Naive thymus-derived CD4-positive, alpha-beta T cell (primary cell): ENCODE measurements at regions not wholly inside any gene's neighbourhood (a gene's known extent, or its start where the extent isn't known, plus 50 kb on each side); places are given as distances from the start of the nearest gene placed in this dataset.

Experiments used
- ATAC-seq: fragments of 150-1000 bp; cut with Tn5 transposase; 2 replicates; pipeline ENCODE4 v1.10.0; 2021; ENCODE audit warnings: mild to moderate bottlenecking, moderate library complexity
- CTCF ChIA-PET: fragments of 350-600 bp; sonication (Branson Sonifier 250); formaldehyde crosslinking; loops from one replicate; lab custom pipeline; 2021; ENCODE audit warnings: antibody characterized with exemption; lab: Charles Lee
- POLR2A ChIA-PET: fragments of 350-600 bp; sonication (Branson Sonifier 250); formaldehyde crosslinking; loops from one replicate; lab custom pipeline; 2021; ENCODE audit warnings: antibody characterized with exemption, inconsistent platforms; lab: Charles Lee
- DNase-seq, 9 donors: peaks; one replicate each; pipeline versions ENCODE4 v3.0.0 to v3.0.0-alpha.2; 2020 to 2022; ENCODE audit warnings: mixed read lengths in 1 of 9
- H3K27ac ChIP-seq: one replicate; pipeline ENCODE4 v1.7.0; 2013; ENCODE audit warnings: mild to moderate bottlenecking, low read depth, low read length, moderate library complexity
- H3K27me3 ChIP-seq, 2 donors: one replicate each; pipeline ENCODE4 v1.7.0; 2013; ENCODE audit warnings: low read length in 2 of 2, mild to moderate bottlenecking in 2 of 2, moderate library complexity in 2 of 2; ENCODE audit not compliant: control insufficient read depth in 2 of 2, insufficient read depth in 2 of 2
- H3K36me3 ChIP-seq, 3 experiments: 1 replicate in 2 of 3; 2 replicates in 1 of 3; pipeline ENCODE4 v1.7.0; 2013; ENCODE audit warnings: low read length in 3 of 3, mild to moderate bottlenecking in 3 of 3, moderate library complexity in 1 of 3; ENCODE audit not compliant: insufficient read depth in 3 of 3, control insufficient read depth in 2 of 3
- H3K4me1 ChIP-seq, 2 donors: one replicate each; pipeline ENCODE4 v1.7.0; 2013; ENCODE audit warnings: low read length in 2 of 2, mild to moderate bottlenecking in 2 of 2, moderate library complexity in 1 of 2; ENCODE audit not compliant: control insufficient read depth in 2 of 2, insufficient read depth in 2 of 2
- H3K4me3 ChIP-seq: 2 replicates; pipeline ENCODE4 v1.7.0; 2013; ENCODE audit warnings: mild to moderate bottlenecking, low read length
- H3K9me3 ChIP-seq, 3 experiments: 1 replicate in 2 of 3; 2 replicates in 1 of 3; pipeline ENCODE4 v1.7.0; 2013; ENCODE audit warnings: low read length in 3 of 3; ENCODE audit not compliant: control insufficient read depth in 2 of 3
- H3K27ac Mint-ChIP-seq, 9 donors: one replicate each; pipeline ENCODE4 v1.8.0; 2020 to 2022; ENCODE audit warnings: mixed read lengths in 9 of 9, mild to moderate bottlenecking in 8 of 9, moderate library complexity in 5 of 9, inconsistent platforms in 2 of 9
- H3K27me3 Mint-ChIP-seq, 5 donors: one replicate each; pipeline ENCODE4 v1.8.0; 2021 to 2022; ENCODE audit warnings: mixed read lengths in 5 of 5, mild to moderate bottlenecking in 1 of 5
- H3K36me3 Mint-ChIP-seq, 5 donors: one replicate each; pipeline ENCODE4 v1.8.0; 2020 to 2022; ENCODE audit warnings: mixed read lengths in 5 of 5, mild to moderate bottlenecking in 3 of 5, inconsistent platforms in 1 of 5
- H3K4me1 Mint-ChIP-seq, 7 donors: one replicate each; pipeline ENCODE4 v1.8.0; 2020 to 2022; ENCODE audit warnings: mixed read lengths in 7 of 7, mild to moderate bottlenecking in 3 of 7, inconsistent platforms in 1 of 7
- H3K4me3 Mint-ChIP-seq, 10 donors: one replicate each; pipeline ENCODE4 v1.8.0; 2020 to 2022; ENCODE audit warnings: mild to moderate bottlenecking in 10 of 10, mixed read lengths in 10 of 10, moderate library complexity in 6 of 10, inconsistent platforms in 2 of 10
- H3K9me3 Mint-ChIP-seq, 11 donors: one replicate each; pipeline ENCODE4 v1.8.0; 2020 to 2022; ENCODE audit warnings: mixed read lengths in 11 of 11, mild to moderate bottlenecking in 4 of 11, inconsistent platforms in 1 of 11, moderate library complexity in 1 of 11
- intact Hi-C, 2 donors: fragments of 100-400 bp; cut with micrococcal nuclease; formaldehyde crosslinking; loops; one replicate each; pipeline ENCODE4 v1.15.1; 2023

GRCh38 chr3:30123755-30124154 is 482.6 kb upstream of the TGFBR2 start:
- H3K27ac Mint-ChIP-seq: no peak overlapping the region

DNA sequence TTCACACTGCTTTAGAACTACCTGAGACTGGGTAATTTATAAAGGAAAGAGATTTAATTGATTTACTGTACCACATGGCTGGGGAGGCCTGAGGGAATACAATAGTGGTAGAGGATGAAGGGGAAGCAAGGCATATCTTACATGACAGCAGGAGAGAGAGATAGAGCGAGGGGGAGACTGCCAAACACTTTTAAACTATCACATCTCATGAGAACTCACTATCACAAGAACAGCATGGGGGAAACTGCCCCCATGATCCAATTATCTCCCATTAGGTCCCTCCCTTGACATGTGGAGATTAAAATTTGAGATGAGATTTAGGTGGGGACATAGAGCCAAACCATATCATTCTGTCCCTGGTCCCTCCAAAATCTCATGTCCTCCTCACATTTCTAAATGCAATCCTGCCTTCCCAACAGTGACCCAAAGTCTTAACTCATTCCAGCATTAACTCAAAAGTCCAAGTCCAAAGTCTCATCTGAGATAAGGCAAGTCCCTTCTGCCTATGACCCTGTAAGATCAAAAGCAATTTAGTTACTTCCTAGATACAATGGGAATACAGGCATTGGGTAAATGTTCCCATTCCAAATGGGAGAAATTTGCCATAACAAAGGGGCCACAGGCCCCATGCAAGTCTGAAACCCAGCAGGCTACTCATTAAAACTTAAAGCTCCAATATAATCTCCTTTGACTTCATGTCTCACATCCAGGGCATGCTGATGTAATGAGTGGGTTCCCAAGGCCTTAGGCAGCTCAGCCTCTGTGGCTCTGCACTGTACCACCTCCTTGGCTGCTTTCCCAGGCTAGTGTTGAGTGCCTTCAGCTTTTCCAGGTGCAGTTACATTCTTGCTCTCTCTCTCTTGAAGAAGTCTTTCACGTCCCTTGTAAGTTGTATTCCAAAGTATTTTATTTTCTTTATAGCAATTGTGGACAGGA is 481.7 kb upstream of the TGFBR2 start:
- no peak for DNase-seq
- H3K4me3 Mint-ChIP-seq: no peak overlapping the region
- H3K27me3 Mint-ChIP-seq: peaks cover 0 to 2% (median 0%) of the 10 kb centered on the region in 5 donors
- H3K36me3 ChIP-seq: no peaks in the 10 kb centered on the region
- no peaks in the 10 kb centered on the region for H3K27me3 ChIP-seq
- no peaks in the 10 kb centered on the region for H3K9me3 ChIP-seq
- H3K4me3 ChIP-seq: no peak overlapping the region
- intact Hi-C loops: no loop called here
- no peaks in the 10 kb centered on the region for H3K4me1 ChIP-seq
- peaks cover 0 to 7% (median 0%) of the 10 kb centered on the region in 5 donors for H3K36me3 Mint-ChIP-seq
- no peak overlapping the region for H3K27ac Mint-ChIP-seq
- peaks cover 0 to 20% (median 6%) of the 10 kb centered on the region in 11 donors for H3K9me3 Mint-ChIP-seq
- ChIA-PET CTCF (no interaction called here), POLR2A (no interaction called here)
- H3K27ac ChIP-seq: no peak overlapping the region
- H3K4me1 Mint-ChIP-seq: no peaks in the 10 kb centered on the region
- no peak for ATAC-seq

More at GRCh38 chr3:30123755-30124154, 482.6 kb upstream of the TGFBR2 start:
- ChIA-PET CTCF (no interaction called here), POLR2A (no interaction called here)
- H3K36me3 ChIP-seq: no peaks in the 10 kb centered on the region
- DNase-seq: no peak
- Mint-ChIP-seq H3K9me3 (peaks cover 0 to 20% (median 6%) of the 10 kb centered on the region in 11 donors), H3K4me1 (no peaks in the 10 kb centered on the region), H3K27me3 (peaks cover 0 to 4% (median 0%) of the 10 kb centered on the region in 5 donors), H3K36me3 (peaks cover 0 to 7% (median 0%) of the 10 kb centered on the region in 5 donors), H3K4me3 (no peak overlapping the region)
- no peak overlapping the region for H3K4me3 ChIP-seq
- H3K27ac ChIP-seq: no peak overlapping the region
- intact Hi-C loops: no loop called here
- H3K27me3 ChIP-seq: no peaks in the 10 kb centered on the region
- ATAC-seq: no peak
- no peaks in the 10 kb centered on the region for H3K9me3 ChIP-seq
- H3K4me1 ChIP-seq: no peaks in the 10 kb centered on the region

- Histone ChIP-seq H3K4me1 (no peaks in the 10 kb centered on the region), H3K4me3 (no peak overlapping the region), H3K36me3 (no peaks in the 10 kb centered on the region), H3K9me3 (no peaks in the 10 kb centered on the region), H3K27ac (no peak overlapping the region), H3K27me3 (no peaks in the 10 kb centered on the region)
- ATAC-seq (no peak), DNase-seq (no peak)
- no peaks in the 10 kb centered on the region for H3K36me3 Mint-ChIP-seq
- H3K27me3 Mint-ChIP-seq: no peaks in the 10 kb centered on the region
- peaks cover 0 to 12% (median 6%) of the 10 kb centered on the region in 7 donors for H3K4me1 Mint-ChIP-seq
- peaks cover 0 to 20% (median 6%) of the 10 kb centered on the region in 11 donors for H3K9me3 Mint-ChIP-seq
- H3K27ac Mint-ChIP-seq: no peak overlapping the region
- no peak overlapping the region for H3K4me3 Mint-ChIP-seq
- POLR2A ChIA-PET: no interaction called here
- CTCF ChIA-PET: no interaction called here
- intact Hi-C loops: no loop called here
These were observed 476.6 kb upstream of the TGFBR2 start for GRCh38 chr3:30129765-30130164.

DNA sequence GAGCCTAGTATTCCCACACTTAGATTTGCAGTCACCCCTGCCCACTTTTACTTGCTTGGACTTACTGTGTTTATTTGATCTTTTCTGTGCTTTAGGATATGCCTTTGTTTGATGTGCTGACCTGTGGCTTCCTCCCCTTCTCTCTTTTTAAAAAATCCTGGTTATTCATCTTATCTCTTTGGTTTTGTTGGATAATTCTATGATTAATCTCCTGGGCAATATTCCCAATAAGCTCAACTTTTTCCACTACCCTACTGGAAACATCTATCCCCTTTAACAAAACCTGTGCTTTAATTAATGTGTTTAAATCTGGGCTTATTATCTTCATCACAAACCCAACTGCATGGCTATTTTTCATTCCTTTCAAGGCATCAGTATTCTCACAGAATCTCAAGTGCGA is 476.0 kb upstream of the TGFBR2 start:
- peaks cover 0 to 4% (median 0%) of the 10 kb centered on the region in 5 donors for H3K27me3 Mint-ChIP-seq
- no peak overlapping the region for H3K4me3 ChIP-seq
- H3K9me3 ChIP-seq: no peaks in the 10 kb centered on the region
- DNase-seq (no peak), ATAC-seq (no peak)
- intact Hi-C loops: no loop called here
- no peak overlapping the region for H3K4me3 Mint-ChIP-seq
- no peaks in the 10 kb centered on the region for H3K27me3 ChIP-seq
- ChIA-PET POLR2A (no interaction called here), CTCF (no interaction called here)
- H3K36me3 Mint-ChIP-seq: no peaks in the 10 kb centered on the region
- no peaks in the 10 kb centered on the region for H3K4me1 ChIP-seq
- peaks cover 0 to 20% (median 6%) of the 10 kb centered on the region in 11 donors for H3K9me3 Mint-ChIP-seq
- no peak overlapping the region for H3K27ac ChIP-seq
- H3K4me1 Mint-ChIP-seq: peaks cover 0 to 12% (median 6%) of the 10 kb centered on the region in 7 donors
- H3K36me3 ChIP-seq: no peaks in the 10 kb centered on the region
- no peak overlapping the region for H3K27ac Mint-ChIP-seq

DNA sequence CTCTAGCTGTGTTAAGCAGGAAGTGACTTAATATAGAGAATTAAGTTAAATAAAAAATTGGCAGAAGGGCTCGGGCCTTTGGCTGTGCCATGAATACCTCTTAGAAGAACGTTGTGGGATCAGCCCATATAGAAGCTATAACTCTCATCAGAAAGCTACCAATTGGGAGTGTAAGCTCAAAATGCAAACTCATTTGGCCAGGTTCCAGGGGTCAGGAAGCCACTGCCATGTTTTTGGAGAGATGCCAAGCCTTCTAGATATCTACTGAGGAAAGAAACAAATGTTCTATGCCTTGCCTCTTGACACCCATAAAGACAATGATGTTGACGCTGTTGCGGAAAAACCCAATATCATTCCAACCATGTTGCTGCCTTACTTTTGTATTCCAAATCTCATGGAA is 475.2 kb upstream of the TGFBR2 start:
- Mint-ChIP-seq H3K9me3 (peaks cover 0 to 24% (median 9%) of the 10 kb centered on the region in 11 donors), H3K36me3 (peaks cover 0 to 4% (median 3%) of the 10 kb centered on the region in 5 donors), H3K4me1 (peaks cover 0 to 12% (median 6%) of the 10 kb centered on the region in 7 donors), H3K4me3 (no peak overlapping the region), H3K27me3 (peaks cover 0 to 4% (median 3%) of the 10 kb centered on the region in 5 donors), H3K27ac (no peak overlapping the region)
- Histone ChIP-seq H3K27ac (no peak overlapping the region), H3K4me3 (no peak overlapping the region), H3K36me3 (no peaks in the 10 kb centered on the region), H3K9me3 (no peaks in the 10 kb centered on the region), H3K4me1 (no peaks in the 10 kb centered on the region), H3K27me3 (no peaks in the 10 kb centered on the region)
- ATAC-seq (no peak), DNase-seq (no peak)
- ChIA-PET CTCF (no interaction called here), POLR2A (no interaction called here)
- intact Hi-C loops: no loop called here

- Mint-ChIP-seq H3K27me3 (peaks cover 0 to 5% (median 4%) of the 10 kb centered on the region in 5 donors), H3K4me1 (peaks cover 0 to 12% (median 6%) of the 10 kb centered on the region in 7 donors), H3K27ac (no peak overlapping the region), H3K36me3 (peaks cover 0 to 5% (median 4%) of the 10 kb centered on the region in 5 donors), H3K4me3 (no peak overlapping the region), H3K9me3 (peaks cover 0 to 16% (median 6%) of the 10 kb centered on the region in 11 donors)
- H3K4me1 ChIP-seq: no peaks in the 10 kb centered on the region
- H3K27me3 ChIP-seq: no peaks in the 10 kb centered on the region
- H3K36me3 ChIP-seq: no peaks in the 10 kb centered on the region
- H3K4me3 ChIP-seq: no peak overlapping the region
- H3K9me3 ChIP-seq: no peaks in the 10 kb centered on the region
- ChIA-PET CTCF (interaction anchor here (1.5 kb wide), 1 partner anchor 17 kb away, joined by 5 read pairs; no protein-coding TSS in a partner anchor), POLR2A (interaction anchor here (0.6 kb wide), 1 partner anchor 487 kb away, joined by 3 read pairs; no protein-coding TSS in a partner anchor)
- ATAC-seq (no peak), DNase-seq (no peak)
- H3K27ac ChIP-seq: no peak overlapping the region
- intact Hi-C loops: no loop called here
These were observed 471.2 kb upstream of the TGFBR2 start for GRCh38 chr3:30135190-30135589.
